H1 (cell line): ENCODE measurements at regions not wholly inside any gene's neighbourhood (a gene's known extent, or its start where the extent isn't known, plus 50 kb on each side); places are given as distances from the start of the nearest gene placed in this dataset.

Source experiments
- CTCF ChIA-PET: fragments of 300-600 bp; sonication (Branson Sonifier 250); formaldehyde crosslinking; loops from one replicate; lab custom pipeline; 2021; ENCODE audit not compliant: partially characterized antibody; lab: Charles Lee
- POLR2A ChIA-PET: fragments of 300-600 bp; sonication (Branson Sonifier 250); formaldehyde crosslinking; loops from one replicate; lab custom pipeline; 2021; ENCODE audit warnings: inconsistent platforms; ENCODE audit not compliant: partially characterized antibody; lab: Charles Lee
- DNase-seq, 2 experiments: peaks; one replicate each; pipeline versions ENCODE4 v3.0.0 to v3.0.0-alpha.2; 2010 to 2022; ENCODE audit warnings: low spot score in 2 of 2, low read depth in 1 of 2, mixed read lengths in 1 of 2
- FAIRE-seq: peaks from 2 replicates; lab custom pipeline; 2011; peaks lifted over from hg19 to GRCh38; lab: Jason Lieb, UNC
- H2AFZ ChIP-seq: 2 replicates; pipeline ENCODE4 v1.8.1; 2012; ENCODE audit warnings: low read length, inconsistent platforms
- H2AK5ac ChIP-seq: 2 replicates; pipeline ENCODE4 v1.6.1; 2013; ENCODE audit warnings: low read depth, low read length
- H2BK120ac ChIP-seq: replicated peaks from 2 replicates; pipeline ENCODE3; 2013; ENCODE audit warnings: low read depth, low read length, inconsistent platforms
- H2BK12ac ChIP-seq: 2 replicates; pipeline ENCODE4 v1.6.1; 2013; ENCODE audit warnings: low read depth, low read length
- H2BK15ac ChIP-seq: 2 replicates; pipeline ENCODE4 v1.6.1; 2013; ENCODE audit warnings: low read length
- H2BK20ac ChIP-seq: 2 replicates; pipeline ENCODE4 v1.6.1; 2013; ENCODE audit warnings: low read length
- H2BK5ac ChIP-seq: 2 replicates; pipeline ENCODE4 v1.6.1; 2013; ENCODE audit warnings: low read depth, low read length
- H3K14ac ChIP-seq: 2 replicates; pipeline ENCODE4 v1.6.1; 2013; ENCODE audit warnings: inconsistent platforms; ENCODE audit not compliant: insufficient read length
- H3K18ac ChIP-seq: 2 replicates; pipeline ENCODE4 v1.6.1; 2013; ENCODE audit warnings: low read length; ENCODE audit errors: extremely low read depth
- H3K23ac ChIP-seq: 2 replicates; pipeline ENCODE4 v1.6.1; 2013; ENCODE audit warnings: inconsistent platforms; ENCODE audit not compliant: insufficient read length
- H3K23me2 ChIP-seq: 2 replicates; pipeline ENCODE4 v1.6.1; 2013; ENCODE audit warnings: low read depth, low read length
- H3K27ac ChIP-seq: 2 replicates; pipeline ENCODE4 v1.6.1; 2011; ENCODE audit warnings: low read depth, low read length, inconsistent platforms
- H3K27me3 ChIP-seq, 4 experiments: replicated peaks in 1 of 4; 1 replicate in 1 of 4; 2 replicates in 3 of 4; pipeline versions ENCODE4 v1.6.1 to v1.8.1; 2011 to 2013; ENCODE audit warnings: low read length in 3 of 4, mild to moderate bottlenecking in 3 of 4, inconsistent platforms in 2 of 4, mixed read lengths in 2 of 4, moderate library complexity in 1 of 4; ENCODE audit not compliant: control insufficient read depth in 3 of 4, insufficient read depth in 3 of 4; ENCODE audit errors: extremely low read depth in 1 of 4
- H3K36me3 ChIP-seq, 4 experiments: 2 replicates each; pipeline versions ENCODE4 v1.6.1 to v1.8.1; 2011 to 2013; ENCODE audit warnings: mild to moderate bottlenecking in 4 of 4, low read length in 3 of 4, moderate library complexity in 2 of 4, control low read depth in 1 of 4, inconsistent platforms in 1 of 4; ENCODE audit not compliant: insufficient read depth in 4 of 4, control insufficient read depth in 2 of 4
- H3K4ac ChIP-seq: replicated peaks from 2 replicates; pipeline ENCODE3; 2013; ENCODE audit warnings: low read length, low read depth, mixed read lengths, inconsistent platforms; ENCODE audit not compliant: insufficient read length
- H3K4me1 ChIP-seq, 4 experiments: replicated peaks in 1 of 4; 1 replicate in 1 of 4; 2 replicates in 3 of 4; pipeline versions ENCODE4 v1.6.1 to v1.8.1; 2011 to 2013; ENCODE audit warnings: low read length in 3 of 4, inconsistent platforms in 2 of 4, mixed read lengths in 1 of 4; ENCODE audit not compliant: insufficient read depth in 4 of 4, control insufficient read depth in 3 of 4
- H3K4me2 ChIP-seq, 2 experiments: 2 replicates each; pipeline versions ENCODE4 v1.6.1 to v1.8.1; 2011 to 2013; ENCODE audit warnings: low read depth in 2 of 2, low read length in 2 of 2, control low read depth in 1 of 2, inconsistent platforms in 1 of 2, mild to moderate bottlenecking in 1 of 2; ENCODE audit not compliant: insufficient read depth in 1 of 2
- H3K4me3 ChIP-seq, 4 experiments: fragments of 200-600, 300-600 bp in 1 of 4; sonication (generic), shearing (Covaris generic), sonication (Bioruptor Twin) in 1 of 4; 2 replicates each; pipeline versions ENCODE4 v1.5.1 to v1.8.1; 2011 to 2016; ENCODE audit warnings: low read length in 4 of 4, low read depth in 3 of 4, control low read depth in 2 of 4, inconsistent platforms in 2 of 4, mild to moderate bottlenecking in 2 of 4, mixed read lengths in 1 of 4, moderate library complexity in 1 of 4; ENCODE audit not compliant: insufficient read depth in 2 of 4; ENCODE audit errors: extremely low read depth in 1 of 4
- H3K56ac ChIP-seq: replicated peaks from 2 replicates; pipeline ENCODE3; 2013; ENCODE audit warnings: low read depth, mild to moderate bottlenecking, mixed read lengths, low read length, inconsistent platforms; ENCODE audit not compliant: insufficient read length
- H3K79me1 ChIP-seq: 2 replicates; pipeline ENCODE4 v1.6.1; 2013; ENCODE audit warnings: low read depth, low read length, control low read depth
- H3K79me2 ChIP-seq, 2 experiments: 2 replicates each; pipeline versions ENCODE4 v1.6.1 to v1.8.1; 2012 to 2013; ENCODE audit warnings: low read length in 2 of 2, mild to moderate bottlenecking in 2 of 2, inconsistent platforms in 1 of 2; ENCODE audit not compliant: insufficient read depth in 2 of 2, control insufficient read depth in 1 of 2
- H3K9ac ChIP-seq, 4 experiments: replicated peaks in 1 of 4; 1 replicate in 1 of 4; 2 replicates in 3 of 4; pipeline versions ENCODE4 v1.6.1 to v1.8.1; 2011 to 2013; ENCODE audit warnings: low read depth in 3 of 4, low read length in 3 of 4, control low read depth in 2 of 4, mild to moderate bottlenecking in 2 of 4, moderate library complexity in 2 of 4, inconsistent platforms in 1 of 4; ENCODE audit errors: extremely low read depth in 1 of 4
- H3K9me3 ChIP-seq, 2 experiments: 2 replicates each; pipeline versions ENCODE4 v1.6.1 to v1.8.1; 2012 to 2013; ENCODE audit warnings: mild to moderate bottlenecking in 2 of 2, moderate library complexity in 2 of 2, control low read depth in 1 of 2, inconsistent platforms in 1 of 2, low read depth in 1 of 2, low read length in 1 of 2, mixed read lengths in 1 of 2; ENCODE audit not compliant: insufficient read depth in 2 of 2
- H4K20me1 ChIP-seq, 2 experiments: replicated peaks in 1 of 2; 2 replicates each; pipeline versions ENCODE3 to v1.8.1; 2011 to 2013; ENCODE audit warnings: inconsistent platforms in 2 of 2, low read length in 2 of 2, mild to moderate bottlenecking in 1 of 2; ENCODE audit not compliant: insufficient read depth in 2 of 2, control insufficient read depth in 1 of 2
- H4K5ac ChIP-seq: 2 replicates; pipeline ENCODE4 v1.6.1; 2013; ENCODE audit warnings: low read length, low read depth, mixed read lengths, inconsistent platforms; ENCODE audit not compliant: insufficient read length
- H4K8ac ChIP-seq: 2 replicates; pipeline ENCODE4 v1.8.0; 2013; ENCODE audit warnings: mild to moderate bottlenecking, moderate library complexity, low read length, inconsistent platforms; ENCODE audit not compliant: insufficient read depth; ENCODE audit errors: extremely low read depth
- H4K91ac ChIP-seq: replicated peaks from 2 replicates; pipeline ENCODE3; 2013; ENCODE audit warnings: low read length, mixed read lengths, inconsistent platforms; ENCODE audit not compliant: insufficient read length
- BRCA1 ChIP-seq: IDR thresholded peaks from 2 replicates; pipeline ENCODE4 v1.6.1; 2012; ENCODE audit warnings: low read depth, low read length, improper control_type of control experiment
- GTF2F1 ChIP-seq: IDR thresholded peaks from 2 replicates; pipeline ENCODE4 v1.6.1; 2012; ENCODE audit warnings: low read depth, low read length, improper control_type of control experiment, borderline replicate concordance
- JUND ChIP-seq: IDR thresholded peaks from 2 replicates; pipeline ENCODE4 v1.6.1; 2011; ENCODE audit warnings: mild to moderate bottlenecking, improper control_type of control experiment, low read length
- KDM1A ChIP-seq: fragments of 200-600, 300-600 bp; sonication (generic); IDR thresholded peaks from 2 replicates; pipeline ENCODE4 v1.7.1; 2016; ENCODE audit warnings: mild to moderate bottlenecking, low read length, borderline replicate concordance
- KDM4A ChIP-seq: IDR thresholded peaks from one replicate; pipeline ENCODE4 v1.7.1; 2012; ENCODE audit warnings: low read depth, mild to moderate bottlenecking, moderate library complexity, low read length, inconsistent platforms; ENCODE audit not compliant: severe bottlenecking
- SIRT6 ChIP-seq: IDR thresholded peaks from one replicate; pipeline ENCODE4 v1.7.1; 2012; ENCODE audit warnings: low read length, inconsistent platforms
- SP1 ChIP-seq: IDR thresholded peaks from 2 replicates; pipeline ENCODE4 v1.6.1; 2011; ENCODE audit warnings: low read depth, low read length
- TBP ChIP-seq: IDR thresholded peaks from 2 replicates; pipeline ENCODE4 v1.6.1; 2011; ENCODE audit warnings: low read depth, low read length, improper control_type of control experiment
- TEAD4 ChIP-seq: IDR thresholded peaks from 2 replicates; pipeline ENCODE4 v1.6.1; 2012; ENCODE audit warnings: low read depth, low read length, inconsistent platforms, mixed read lengths
- WGBS, 2 experiments: shearing (Covaris generic) in 1 of 2; methylation state at CpG; one replicate each; pipeline versions ENCODE4 v1.1.6 to v1.1.7; 2013 to 2015; ENCODE audit warnings: low lambda C conversion rate in 2 of 2, mixed read lengths in 2 of 2, inconsistent platforms in 1 of 2, low coverage in 1 of 2, missing lambda C conversion rate in 1 of 2; ENCODE audit not compliant: insufficient replicate concordance in 2 of 2, insufficient coverage in 1 of 2, insufficient read length in 1 of 2; ENCODE audit errors: extremely low coverage in 1 of 2, missing lambda C conversion rate in 1 of 2; 5-methylcytosine and 5-hydroxymethylcytosine counted together

- Histone ChIP-seq H3K4me3 (no peak overlapping the region), H3K56ac (no peak overlapping the region)
- no peak for DNase-seq
- no peak for TF ChIP-seq KDM1A
- TF ChIP-seq SP1, result no peak
- TF ChIP-seq JUND, result no peak
- TF ChIP-seq GTF2F1, result no peak
- TF ChIP-seq SIRT6, result no peak
- TF ChIP-seq KDM4A, result no peak
- no peak for TF ChIP-seq TEAD4
- no peak for TF ChIP-seq BRCA1
- TF ChIP-seq TBP, result no peak
Observed at GRCh38 chr20:7629880-7630279, 310.4 kb downstream of the HAO1 start.

More at GRCh38 chr20:7629880-7630279, 310.4 kb downstream of the HAO1 start:
- no peaks in the 10 kb centered on the region for H3K9me3 ChIP-seq
- no peaks in the 10 kb centered on the region for H4K20me1 ChIP-seq
- H3K79me1 ChIP-seq, result no peaks in the 10 kb centered on the region
- H4K91ac ChIP-seq, result no peak overlapping the region
- no peak overlapping the region for H2BK12ac ChIP-seq
- H2BK15ac ChIP-seq, result no peak overlapping the region
- H3K4me1 ChIP-seq, result no peaks in the 10 kb centered on the region
- no peak overlapping the region for H3K23ac ChIP-seq
- no peak overlapping the region for H3K18ac ChIP-seq
- ChIA-PET CTCF (no interaction called here), POLR2A (no interaction called here)
- H2AFZ ChIP-seq, result no peak overlapping the region
- no peak for FAIRE-seq
- H3K4ac ChIP-seq, result no peak overlapping the region
- H3K27me3 ChIP-seq, result no peaks in the 10 kb centered on the region
- H2BK120ac ChIP-seq, result no peak overlapping the region
- H2BK20ac ChIP-seq, result no peak overlapping the region
- no peak overlapping the region for H4K8ac ChIP-seq
- H3K36me3 ChIP-seq, result no peaks in the 10 kb centered on the region
- WGBS, 2 experiments, result 100% methylated on average over 1 of the region's 1 CpG; no CpG with 5 or more reads in 1 of the 2 experiments
- no peak overlapping the region for H3K14ac ChIP-seq
- H3K79me2 ChIP-seq, result no peaks in the 10 kb centered on the region
- no peak overlapping the region for H2BK5ac ChIP-seq
- H2AK5ac ChIP-seq, result no peak overlapping the region
- H3K27ac ChIP-seq, result no peak overlapping the region
- H3K9ac ChIP-seq, result no peak overlapping the region
- no peak overlapping the region for H4K5ac ChIP-seq
- no peak overlapping the region for H3K4me2 ChIP-seq
- no peaks in the 10 kb centered on the region for H3K23me2 ChIP-seq
